ENCODE measurements at regions not wholly inside any gene's neighbourhood (a gene's known extent, or its start where the extent isn't known, plus 50 kb on each side); places are given as distances from the start of the nearest gene placed in this dataset.
"Not testable (repeated sequence)": the region's sequence is repeated elsewhere in the genome, so short reads cannot be mapped to it uniquely, and the experiment has no call there.

DNA sequence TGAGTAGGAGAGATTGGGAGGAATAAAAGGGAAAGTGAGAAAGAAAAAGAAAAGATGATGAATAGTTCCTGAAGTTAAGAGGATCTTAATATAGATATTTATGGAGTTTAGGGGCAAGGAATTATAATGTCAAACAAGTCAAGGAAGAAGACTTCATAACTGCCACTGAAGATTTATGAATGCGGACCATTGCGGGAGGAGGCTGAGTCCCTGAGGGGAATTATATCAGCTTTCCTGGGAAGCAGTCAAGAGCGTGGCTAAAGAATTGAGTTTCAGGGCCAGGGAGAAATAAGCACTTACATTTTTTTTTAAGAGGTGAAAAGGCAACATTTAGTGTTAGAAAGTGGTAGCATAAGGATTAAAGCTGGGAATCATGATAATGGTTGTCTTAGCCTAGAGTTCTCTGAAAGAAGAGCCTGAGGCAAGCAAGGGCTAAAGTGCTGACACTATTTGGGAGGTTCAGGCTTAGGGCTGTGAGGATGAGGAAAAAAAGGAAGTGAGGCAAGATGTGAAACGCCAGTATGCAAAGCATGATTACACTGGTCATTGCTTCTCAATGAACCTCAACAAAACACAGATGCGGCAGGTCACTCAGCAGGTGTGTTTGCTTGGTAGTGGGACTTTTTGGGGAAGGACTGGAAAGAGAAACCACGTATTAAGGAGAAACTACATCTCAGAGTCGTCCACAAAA is 217.1 kb downstream of the SLC4A3 start:
- DNase-seq: no peak

DNA sequence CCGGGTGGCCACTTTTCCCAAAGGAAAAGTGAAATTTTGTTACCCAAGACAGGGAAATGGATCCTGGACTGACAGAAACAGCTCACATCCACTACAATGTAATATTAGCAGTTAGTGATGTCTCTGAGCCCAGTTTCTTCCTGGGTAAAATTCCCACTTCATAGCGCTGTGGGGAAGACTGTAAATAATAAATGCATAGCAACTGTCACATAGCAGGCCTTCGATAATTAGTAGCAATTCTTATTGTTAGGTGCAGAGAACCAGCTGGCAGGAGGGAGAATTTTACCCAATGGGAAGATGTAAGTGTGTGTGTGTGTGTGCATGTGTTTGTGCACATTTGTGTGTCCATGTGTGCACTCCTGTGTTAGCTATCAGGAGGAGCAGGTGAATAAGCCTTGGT is 221.5 kb downstream of the SLC4A3 start:
- no peak for DNase-seq

DNA sequence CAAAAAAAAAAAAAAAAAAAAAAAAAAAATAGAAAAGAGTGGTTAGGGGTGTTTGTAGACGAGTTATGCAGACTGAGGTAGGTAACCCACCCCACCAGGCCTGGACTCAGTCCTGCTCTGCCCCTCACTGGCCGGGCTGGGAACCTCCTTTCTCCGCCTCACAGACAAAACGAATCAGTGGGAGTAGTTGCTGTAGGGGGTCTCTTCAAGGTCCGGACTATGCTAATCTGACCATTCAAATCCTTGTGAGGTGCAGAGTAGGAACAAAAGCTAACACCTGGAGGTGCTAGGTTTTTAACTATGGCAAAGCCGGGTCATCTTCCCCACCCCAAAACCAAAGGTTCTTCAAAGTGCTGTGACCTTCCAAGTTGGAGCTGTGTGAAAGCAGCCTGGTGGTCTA is 223.7 kb downstream of the SLC4A3 start:
- no peak for DNase-seq

DNA sequence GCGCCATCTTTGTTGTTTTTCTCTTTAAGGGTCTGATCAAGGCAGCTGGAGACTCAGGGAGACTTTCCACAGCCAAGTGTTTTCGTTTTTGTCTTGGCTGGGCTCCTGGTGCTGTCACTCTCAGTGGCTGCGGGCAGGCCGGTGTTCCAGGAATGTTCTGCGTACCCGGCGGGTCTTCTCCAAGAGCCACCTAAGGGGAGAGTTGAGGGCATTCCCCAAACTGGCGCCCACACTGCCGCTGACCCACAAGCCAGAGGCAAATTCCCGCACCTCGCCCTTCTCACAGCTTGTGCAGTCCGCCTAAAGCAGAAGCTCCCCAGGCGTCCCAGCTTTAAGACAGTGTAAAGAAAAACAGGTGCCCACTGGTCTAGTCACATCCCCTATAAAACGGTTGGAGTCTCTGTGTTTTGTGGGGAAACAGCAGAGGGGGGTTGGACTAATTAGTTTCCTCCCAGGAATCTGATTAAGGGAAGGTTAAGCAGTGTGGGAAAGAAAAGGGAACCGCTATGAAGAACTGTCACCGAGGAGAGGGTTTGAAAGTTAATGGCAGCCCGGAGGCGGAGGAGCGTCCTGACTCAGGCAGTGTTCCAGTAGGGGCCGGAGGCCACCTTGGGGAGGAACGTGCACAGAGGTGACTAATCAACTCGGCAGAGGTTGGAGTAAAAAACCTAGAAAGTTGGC is 224.5 kb downstream of the SLC4A3 start:
- no peak for DNase-seq

DNA sequence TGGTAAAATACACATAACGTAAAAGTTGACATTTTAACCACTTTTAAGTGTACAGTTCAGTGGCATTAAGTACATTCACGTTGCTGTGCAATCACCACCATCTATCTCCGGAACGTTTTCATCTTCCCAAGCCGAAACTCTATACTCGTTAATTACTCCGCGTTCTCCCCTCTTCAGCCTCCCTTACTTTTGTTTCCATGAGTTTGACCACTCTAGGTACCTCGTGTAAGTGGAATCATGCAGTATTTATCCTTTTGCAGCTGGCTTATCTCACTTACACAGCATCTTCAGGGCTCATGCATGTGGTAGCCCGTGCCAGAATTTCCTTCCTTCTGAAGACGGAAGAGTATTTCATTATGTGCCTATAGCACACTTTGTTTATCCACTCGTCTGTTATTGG is 225.2 kb downstream of the SLC4A3 start:
- DNase-seq: no peak

DNA sequence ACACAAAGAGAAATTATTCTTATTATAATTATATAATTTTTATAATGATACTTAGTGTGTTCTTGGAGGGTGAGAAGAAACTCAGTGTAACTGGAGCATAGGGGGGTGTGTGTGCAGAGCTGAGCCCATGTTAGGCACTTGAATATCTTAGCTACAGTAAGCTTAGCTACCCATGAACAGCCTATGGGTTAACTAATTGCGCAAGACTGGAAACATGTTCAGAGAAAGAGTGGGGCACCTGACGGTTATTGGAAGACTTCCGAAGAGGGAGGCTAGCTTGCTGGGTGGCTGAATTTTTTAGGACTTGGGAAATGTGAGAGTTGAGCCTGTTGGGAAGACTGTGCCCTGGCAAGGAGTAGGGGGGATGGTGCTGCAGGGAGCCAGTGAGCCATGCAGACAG is 229.2 kb downstream of the SLC4A3 start:
- no peak for DNase-seq

DNA sequence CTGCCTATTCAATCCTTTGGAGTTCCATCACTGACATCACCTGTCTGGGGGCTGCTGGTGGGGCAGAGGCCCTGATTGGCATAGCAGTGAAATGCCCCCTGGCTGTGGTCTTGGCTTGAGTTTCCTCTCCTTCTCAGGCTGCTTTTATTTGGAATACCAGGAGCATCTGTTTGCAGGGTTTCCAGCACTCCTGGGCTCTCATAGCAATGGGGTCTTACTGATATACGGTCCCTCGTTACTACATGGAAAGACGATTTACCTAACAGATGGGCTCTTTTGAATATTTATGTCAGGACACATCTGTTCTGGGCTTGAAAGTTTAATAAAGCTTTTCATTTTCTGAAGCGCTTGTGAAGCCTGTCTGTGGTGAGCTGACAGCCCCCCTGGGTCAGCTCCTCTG is 230.3 kb downstream of the SLC4A3 start:
- no peak for DNase-seq

DNA sequence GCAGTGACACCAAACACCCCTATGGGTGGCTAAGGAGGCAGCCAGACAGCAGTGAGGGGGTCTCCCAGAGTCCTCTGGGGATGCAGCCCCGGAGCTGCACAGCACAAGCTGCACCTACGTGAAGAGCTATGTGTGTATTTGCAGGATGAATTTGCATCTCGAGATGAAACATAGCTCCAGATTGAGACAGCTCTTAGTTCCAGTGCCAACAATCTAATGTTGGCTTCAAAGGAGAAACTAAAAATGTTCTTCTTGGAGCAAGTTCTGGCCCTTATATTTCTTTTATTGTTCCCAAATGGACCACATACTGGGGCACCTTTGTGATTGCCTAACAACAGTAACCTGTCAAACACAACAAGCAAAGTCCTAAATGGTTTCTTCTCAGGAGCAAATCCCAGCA is 233.9 kb downstream of the SLC4A3 start:
- DNase-seq: no peak

DNA sequence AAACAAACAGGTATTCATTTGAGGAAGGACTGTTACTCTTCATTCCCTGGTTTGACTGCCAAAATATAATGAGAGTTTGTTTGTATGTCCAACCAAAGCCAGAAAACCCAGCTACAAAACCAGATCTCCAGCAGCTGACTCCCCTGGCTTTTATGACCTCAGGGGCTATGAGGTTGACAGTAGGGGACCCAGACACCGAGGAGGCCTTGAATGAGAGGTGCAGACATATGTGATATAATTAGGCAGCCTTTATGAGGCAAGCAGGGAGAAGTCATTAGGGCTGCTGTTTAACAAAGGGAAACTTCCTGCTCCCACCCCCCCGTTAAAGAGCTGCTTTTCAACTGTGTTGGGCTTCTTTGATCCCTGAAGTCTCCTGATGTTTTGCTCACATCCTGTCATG is 236.7 kb downstream of the SLC4A3 start:
- no peak for DNase-seq

DNA sequence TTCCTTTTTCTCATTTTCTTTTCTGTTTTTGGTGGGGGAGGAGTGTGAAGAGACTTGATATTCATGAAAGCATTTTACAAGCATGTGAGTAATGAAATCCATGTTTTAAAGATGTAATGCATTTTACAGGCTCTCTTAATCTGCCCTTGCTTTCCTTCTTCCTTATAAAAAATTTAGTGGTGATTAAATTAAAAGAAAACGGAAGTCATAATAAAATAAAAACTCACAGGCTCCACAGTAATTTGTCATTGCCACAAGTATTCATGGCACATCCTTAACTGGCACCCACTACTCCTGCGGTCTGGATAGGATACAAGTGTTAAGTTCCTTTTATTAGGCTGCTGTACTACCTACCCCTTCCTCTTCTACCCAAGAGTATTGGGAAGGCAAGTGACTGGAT is 241.2 kb downstream of the SLC4A3 start:
- DNase-seq: no peak

DNA sequence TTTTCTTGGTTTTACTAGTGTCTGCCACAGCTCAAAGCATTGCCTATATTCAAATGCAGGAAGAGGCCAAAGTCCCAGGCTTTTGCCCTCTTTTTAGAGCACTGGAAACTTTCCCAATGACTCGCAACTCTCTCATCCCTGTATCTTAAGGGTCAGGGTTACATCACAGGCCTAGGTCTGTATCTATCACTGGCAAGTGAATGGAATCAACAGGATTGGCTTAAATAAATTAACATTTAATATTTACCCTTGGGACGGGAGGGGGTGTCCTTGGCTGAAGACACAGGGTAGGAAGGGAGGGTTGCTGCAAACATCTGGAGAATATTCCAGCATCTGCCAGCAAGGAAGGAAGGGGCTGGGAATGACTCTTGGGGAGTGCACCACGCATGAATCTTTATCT is 242.6 kb downstream of the SLC4A3 start:
- no peak for DNase-seq

DNA sequence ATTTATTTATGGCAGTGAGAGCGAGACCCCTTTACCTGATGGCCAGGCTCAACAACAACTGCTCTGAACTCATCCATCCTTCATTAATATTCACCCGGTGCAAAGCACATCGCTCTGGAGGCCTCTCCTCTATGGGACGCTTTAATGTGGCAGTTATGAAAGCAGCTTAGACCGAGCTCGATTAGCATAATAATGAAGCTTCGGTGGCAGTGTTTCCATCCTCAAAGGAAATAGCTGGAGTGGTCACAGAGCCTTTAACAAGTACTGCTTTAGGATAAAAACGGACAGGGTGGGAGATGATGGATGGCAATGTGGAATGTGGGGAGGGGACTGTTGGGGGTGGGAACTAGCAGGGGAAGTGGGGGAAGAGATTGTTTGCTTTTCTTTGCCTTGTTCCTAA is 243.9 kb downstream of the SLC4A3 start:
- DNase-seq: no peak

DNA sequence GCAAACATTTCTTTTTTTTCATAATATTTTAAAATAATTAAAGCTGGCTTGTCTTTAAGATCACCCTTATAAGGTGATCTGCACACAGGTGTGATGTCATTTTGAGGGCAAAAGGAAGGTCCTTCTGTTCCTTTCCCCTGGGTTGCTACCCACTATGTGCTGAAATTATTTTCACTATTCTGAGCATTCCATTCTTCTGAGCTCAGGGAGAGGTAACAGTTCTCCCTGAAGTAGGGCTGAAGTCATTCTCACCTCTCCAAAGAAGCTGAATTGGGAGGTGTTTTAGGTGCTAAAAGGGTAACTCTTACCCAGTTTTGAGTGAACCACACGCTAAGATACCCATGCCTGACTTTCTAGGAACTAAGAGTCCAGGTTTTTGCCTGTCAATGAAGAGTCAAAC is 247.6 kb downstream of the SLC4A3 start:
- DNase-seq: no peak

DNA sequence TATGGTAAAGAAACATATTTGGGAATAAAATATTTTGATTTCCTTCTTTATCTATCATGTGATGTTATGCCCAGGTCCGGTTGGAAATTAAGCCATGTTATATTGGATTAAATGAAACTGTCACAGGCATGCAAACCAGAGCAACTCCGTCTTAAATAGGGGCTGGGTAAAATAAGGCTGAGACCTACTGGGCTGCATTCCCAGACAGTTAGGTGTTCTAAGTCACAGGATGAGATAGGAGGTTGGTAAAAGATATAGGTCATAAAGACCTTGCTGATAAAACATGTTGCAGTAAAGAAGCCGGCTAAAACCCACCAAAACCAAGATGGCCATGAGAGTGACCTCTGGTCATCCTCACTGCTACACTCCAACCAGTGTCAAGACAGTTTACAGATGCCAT is 248.6 kb downstream of the SLC4A3 start:
- not testable (repeated sequence) for DNase-seq

DNA sequence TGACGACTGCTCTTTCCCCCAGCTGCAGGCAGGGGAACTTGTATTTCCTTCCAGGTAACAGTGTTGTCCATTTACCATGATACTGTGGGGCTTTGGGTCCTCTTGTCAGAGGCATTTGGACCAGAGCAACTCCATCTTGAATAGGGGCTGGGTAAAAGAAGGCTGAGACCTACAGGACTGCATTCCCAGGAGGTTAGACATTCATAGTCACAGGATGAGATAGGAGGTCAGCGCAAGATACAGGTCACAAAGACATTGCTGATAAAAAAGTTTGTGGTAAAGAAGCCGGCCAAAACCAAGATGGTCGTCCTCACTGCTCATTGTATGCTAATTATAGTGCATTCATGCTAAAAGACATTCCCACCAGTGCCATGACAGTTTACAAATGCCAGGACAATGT is 249.5 kb downstream of the SLC4A3 start:
- no peak for DNase-seq

DNA sequence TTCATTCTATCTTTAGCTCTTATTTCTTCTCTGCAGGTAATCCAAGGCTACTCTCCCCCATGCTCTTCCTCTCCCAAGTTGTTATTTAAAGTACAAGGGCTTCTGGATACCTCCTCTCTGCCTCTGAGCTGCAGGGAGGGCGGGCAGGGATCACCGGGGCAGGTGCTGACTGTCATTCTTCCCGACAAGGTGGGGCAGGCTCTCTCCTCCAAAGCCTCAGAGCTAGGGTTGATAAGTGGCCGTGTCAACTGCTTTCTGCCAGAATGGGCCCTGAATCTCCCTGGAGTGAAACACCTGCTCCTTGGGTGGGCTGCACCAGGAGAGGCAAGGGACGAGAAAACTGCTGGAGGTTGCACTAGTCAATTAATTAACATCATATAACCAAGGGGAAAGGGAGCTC is 250.3 kb downstream of the SLC4A3 start:
- DNase-seq: no peak

DNA sequence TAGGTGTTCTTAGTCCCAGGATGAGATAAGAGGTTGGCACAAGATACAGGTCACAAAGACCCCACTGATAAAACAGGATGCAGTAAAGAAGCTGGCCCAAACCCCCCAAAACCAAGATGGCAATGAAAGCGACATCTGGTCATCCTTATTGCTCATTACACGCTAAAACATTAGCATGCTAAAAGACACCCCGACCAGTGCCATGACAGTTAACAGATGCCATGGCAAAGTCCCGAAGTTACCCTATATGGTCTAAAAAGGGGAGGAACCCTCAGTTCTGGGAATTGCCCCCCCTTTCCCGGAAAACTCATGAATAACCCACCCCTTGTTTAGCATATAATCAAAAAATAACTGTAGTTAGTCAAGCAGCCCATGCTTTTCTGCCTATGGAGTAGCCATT is 251.1 kb downstream of the SLC4A3 start:
- no peak for DNase-seq

DNA sequence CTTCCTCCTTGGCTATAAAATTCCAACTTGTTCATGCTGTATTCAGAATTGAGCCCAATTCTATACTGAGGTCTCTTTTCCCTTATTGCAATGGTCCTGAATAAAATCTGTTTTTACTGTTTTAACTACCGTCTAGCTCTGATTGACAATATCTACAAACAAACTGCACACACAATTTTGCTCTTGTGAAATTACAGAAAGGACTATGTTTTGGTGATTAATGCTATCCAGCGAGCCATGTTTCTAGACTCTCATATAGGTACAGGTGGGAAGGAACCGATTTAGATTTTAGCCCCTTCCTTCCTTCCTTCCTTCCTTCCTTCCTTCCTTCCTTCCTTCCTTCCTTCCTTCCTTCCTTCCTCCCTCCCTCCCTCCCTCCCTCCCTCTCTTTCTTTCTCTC is 254.4 kb downstream of the SLC4A3 start:
- no peak for DNase-seq

DNA sequence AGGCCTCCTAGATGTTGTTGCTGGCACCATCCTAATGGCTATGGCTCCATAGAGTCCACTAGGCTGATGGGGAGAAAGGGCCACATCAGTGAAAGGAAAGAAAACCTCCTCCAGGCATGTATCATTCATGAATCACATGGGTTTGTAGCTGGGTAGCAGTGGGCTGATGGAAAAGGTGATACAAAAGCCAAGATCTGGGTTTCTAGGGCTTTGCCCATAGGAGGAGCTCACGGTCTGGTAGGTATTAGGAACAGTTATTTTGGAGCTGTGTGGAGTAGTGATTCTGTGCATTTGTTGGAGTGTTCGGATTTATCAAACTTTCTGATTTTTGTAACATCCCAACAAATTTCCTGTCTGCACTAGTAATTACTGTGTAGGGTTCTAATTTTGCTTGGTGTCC is 259.2 kb downstream of the SLC4A3 start:
- no peak for DNase-seq

DNA sequence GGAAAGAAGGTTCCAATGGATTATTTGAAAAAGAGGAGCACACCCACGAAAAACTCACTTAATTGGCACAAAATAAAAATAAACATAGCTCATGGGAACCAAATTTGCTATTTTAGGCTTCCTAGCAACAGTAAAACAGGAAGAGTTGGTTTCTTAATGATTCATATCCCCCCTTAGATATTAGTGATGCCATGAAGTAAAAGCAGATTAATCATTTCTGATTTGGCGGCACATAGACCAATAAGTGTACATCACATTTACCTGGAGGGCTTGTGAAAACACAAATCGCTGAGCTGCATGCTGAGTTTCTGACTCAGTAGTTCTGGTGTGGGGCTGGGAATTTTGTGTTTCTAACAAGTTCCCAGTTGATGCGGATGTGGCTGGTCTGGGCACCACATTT is 260.4 kb downstream of the SLC4A3 start:
- no peak for DNase-seq

DNA sequence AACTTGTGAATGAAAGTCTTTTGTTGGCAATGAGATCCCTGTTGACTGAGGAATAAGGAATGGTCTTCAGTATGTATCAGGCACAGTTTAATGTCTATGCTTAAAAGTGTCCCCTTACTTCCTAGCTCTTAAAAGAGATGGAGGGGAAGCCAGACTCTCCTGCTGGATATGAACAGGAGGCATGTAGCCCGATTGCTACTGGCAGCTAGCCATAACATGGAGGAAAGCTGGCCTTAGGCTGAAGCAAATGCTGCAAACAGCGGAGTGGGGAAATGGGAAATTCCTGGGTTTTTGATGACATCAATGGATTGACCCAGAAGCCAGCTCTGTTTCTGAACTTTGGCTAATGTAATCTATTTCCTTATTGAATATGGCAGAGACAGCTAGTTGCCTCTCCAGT is 266.1 kb downstream of the SLC4A3 start:
- DNase-seq: no peak

DNA sequence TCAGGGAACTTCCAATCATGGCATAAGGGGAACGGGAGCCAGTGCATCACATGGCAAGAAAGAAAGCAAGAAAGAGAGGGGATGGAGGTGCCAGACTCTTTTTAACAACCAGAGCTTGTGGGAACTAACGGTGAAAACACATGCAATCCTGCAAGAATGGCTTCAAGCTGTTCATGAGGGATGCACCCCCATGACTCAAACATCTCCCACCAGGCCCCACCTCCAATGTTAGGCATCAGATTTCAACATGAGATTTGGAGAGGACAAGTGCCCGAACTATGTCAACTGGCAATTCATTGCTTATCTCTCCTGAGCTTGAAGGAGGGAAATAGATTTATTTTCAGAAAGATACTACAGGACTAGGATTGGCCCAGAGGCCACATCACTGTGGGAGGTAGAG is 270.0 kb downstream of the SLC4A3 start:
- DNase-seq: no peak

DNA sequence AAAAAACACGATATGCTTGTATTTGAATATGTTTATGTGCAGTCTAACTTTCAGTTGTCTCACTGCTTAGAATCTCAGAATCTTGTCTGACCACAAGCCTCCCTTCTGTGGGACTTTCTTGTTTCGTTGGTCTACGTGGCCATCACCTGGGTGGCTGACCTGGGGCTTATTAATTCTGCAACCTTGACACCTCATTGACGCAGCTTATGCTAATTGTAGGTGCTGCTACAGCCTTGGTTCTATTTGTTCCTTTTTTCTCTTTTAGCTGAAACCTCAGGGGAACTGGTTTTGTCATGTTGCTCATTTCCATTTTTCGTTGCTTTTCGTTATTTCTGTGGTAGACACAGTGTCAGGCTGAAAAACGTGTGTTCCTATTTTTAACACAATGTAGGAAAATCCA is 273.7 kb downstream of the SLC4A3 start:
- DNase-seq: no peak

DNA sequence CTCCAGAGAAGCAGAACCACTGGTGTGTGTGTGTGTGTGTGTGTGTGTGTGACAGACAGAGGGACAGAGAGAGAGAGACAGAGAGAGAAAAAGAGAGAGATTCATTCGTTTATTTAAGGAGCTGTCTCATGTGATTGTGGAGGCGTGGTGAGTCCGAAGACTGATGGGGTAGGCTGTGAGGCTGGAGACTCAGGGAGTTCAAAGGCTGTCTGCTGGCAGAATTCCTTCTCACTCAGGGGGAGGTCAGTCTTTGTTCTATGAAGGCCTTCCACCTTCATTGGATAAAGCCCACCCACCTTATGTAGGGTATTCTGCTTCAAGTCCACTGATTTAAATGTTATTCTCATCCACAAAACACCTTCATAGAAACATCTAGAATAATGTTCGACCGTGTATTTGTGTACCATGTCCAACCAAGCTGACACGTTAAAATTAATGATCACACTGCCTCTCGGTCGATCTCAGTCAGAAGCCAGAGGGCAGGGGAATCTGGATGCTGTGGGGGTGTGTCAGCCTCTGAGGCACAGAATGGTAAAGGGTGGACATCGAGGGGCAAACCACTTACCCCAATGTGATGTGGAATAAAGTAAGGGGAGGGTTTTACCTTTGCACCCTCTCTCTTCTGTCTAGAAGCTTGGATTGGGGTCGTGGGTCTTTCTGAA is 275.6 kb downstream of the SLC4A3 start:
- no peak for DNase-seq

DNA sequence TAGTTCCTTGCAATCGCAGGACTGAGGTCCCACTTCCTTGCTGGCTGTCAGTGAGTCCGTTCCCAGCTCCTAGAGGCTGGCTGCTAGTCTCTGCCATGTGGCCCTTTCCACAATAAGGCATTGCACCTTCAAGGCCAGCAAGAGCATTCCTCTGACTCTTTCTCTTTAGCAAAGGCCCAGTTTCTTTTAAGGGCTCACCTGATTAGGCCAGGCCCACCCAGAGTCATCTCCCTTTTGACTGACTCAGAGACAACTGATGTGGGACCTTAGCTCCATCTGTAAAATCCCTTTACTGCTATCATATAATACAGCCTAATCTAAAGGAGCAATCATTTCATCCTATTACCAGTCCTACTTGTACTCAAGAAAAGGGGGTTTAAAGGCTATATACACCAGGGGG is 278.2 kb downstream of the SLC4A3 start:
- no peak for DNase-seq

Data from activated T-cell treated with anti-CD3 and anti-CD28 coated beads, Interleukin-2, amount 50 U/mL, for 1 hour (primary cell).